H1 (cell line): ENCODE measurements at regions not wholly inside any gene's neighbourhood (a gene's known extent, or its start where the extent isn't known, plus 50 kb on each side); places are given as distances from the start of the nearest gene placed in this dataset.

Experiments used
- BACH1 ChIP-seq: IDR thresholded peaks from 2 replicates; pipeline ENCODE4 v1.6.1; 2012; ENCODE audit warnings: low read length, improper control_type of control experiment
- HDAC6 ChIP-seq: IDR thresholded peaks from one replicate; pipeline ENCODE4 v1.7.1; 2012; ENCODE audit warnings: low read depth, mild to moderate bottlenecking, inconsistent platforms, low read length, moderate library complexity
- TF ChIP-seq, protein P1 (sequence below): IDR thresholded peaks from 2 replicates; pipeline ENCODE4 v1.6.1; 2012; ENCODE audit warnings: low read length, inconsistent platforms
- TF ChIP-seq, protein P2 (sequence below), 3 experiments: IDR thresholded peaks; 1 replicate in 2 of 3; 2 replicates in 1 of 3; pipeline versions ENCODE4 v1.5.1 to v1.6.1; 2011; ENCODE audit warnings: low read length in 3 of 3, mild to moderate bottlenecking in 3 of 3, inconsistent platforms in 2 of 3, low read depth in 1 of 3, moderate library complexity in 1 of 3; ENCODE audit not compliant: insufficient read depth in 1 of 3; ENCODE audit errors: control extremely low read depth in 1 of 3

DNA sequence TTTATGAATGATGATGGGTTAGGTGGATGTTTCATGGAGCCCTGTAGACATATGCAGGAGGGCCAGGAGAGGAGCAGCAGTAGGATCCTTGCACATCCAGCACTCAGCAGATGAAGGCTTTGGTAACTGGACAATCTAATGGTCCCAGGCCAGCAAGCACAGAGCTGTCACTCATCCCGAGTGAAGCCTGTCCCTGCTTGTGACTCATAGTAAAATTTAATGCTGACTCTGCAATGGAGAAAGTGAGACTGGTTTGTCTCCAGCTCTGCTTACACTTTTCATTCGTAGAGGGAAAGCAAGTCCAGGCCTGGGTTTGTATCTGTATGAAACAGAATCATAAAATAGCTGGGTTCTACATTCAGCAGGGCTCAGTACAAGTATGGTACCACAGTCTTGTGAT lies 131.7 kb downstream of the DTWD1 start (continued):
- TF ChIP-seq, protein P1, sequence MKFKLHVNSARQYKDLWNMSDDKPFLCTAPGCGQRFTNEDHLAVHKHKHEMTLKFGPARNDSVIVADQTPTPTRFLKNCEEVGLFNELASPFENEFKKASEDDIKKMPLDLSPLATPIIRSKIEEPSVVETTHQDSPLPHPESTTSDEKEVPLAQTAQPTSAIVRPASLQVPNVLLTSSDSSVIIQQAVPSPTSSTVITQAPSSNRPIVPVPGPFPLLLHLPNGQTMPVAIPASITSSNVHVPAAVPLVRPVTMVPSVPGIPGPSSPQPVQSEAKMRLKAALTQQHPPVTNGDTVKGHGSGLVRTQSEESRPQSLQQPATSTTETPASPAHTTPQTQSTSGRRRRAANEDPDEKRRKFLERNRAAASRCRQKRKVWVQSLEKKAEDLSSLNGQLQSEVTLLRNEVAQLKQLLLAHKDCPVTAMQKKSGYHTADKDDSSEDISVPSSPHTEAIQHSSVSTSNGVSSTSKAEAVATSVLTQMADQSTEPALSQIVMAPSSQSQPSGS: no peak
- TF ChIP-seq, protein P2, sequence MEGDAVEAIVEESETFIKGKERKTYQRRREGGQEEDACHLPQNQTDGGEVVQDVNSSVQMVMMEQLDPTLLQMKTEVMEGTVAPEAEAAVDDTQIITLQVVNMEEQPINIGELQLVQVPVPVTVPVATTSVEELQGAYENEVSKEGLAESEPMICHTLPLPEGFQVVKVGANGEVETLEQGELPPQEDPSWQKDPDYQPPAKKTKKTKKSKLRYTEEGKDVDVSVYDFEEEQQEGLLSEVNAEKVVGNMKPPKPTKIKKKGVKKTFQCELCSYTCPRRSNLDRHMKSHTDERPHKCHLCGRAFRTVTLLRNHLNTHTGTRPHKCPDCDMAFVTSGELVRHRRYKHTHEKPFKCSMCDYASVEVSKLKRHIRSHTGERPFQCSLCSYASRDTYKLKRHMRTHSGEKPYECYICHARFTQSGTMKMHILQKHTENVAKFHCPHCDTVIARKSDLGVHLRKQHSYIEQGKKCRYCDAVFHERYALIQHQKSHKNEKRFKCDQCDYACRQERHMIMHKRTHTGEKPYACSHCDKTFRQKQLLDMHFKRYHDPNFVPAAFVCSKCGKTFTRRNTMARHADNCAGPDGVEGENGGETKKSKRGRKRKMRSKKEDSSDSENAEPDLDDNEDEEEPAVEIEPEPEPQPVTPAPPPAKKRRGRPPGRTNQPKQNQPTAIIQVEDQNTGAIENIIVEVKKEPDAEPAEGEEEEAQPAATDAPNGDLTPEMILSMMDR (IDR thresholded peaks at IDR 0.05; ENCODE audit: control extremely low read depth in 1 of 3, insufficient read depth in 1 of 3, low read depth in 1 of 3, low read length in 3 of 3): no peak
- TF ChIP-seq BACH1: no peak
- no peak for TF ChIP-seq HDAC6
